HG03342 (cell line): ENCODE measurements at regions not wholly inside any gene's neighbourhood (a gene's known extent, or its start where the extent isn't known, plus 50 kb on each side); places are given as distances from the start of the nearest gene placed in this dataset.

Experiments
- ATAC-seq: cut with Tn5 transposase; IDR thresholded peaks from one replicate; pipeline ENCODE4 v1.9.1; 2021; ENCODE audit warnings: mild to moderate bottlenecking, moderate library complexity; ENCODE audit not compliant: unreplicated experiment

DNA sequence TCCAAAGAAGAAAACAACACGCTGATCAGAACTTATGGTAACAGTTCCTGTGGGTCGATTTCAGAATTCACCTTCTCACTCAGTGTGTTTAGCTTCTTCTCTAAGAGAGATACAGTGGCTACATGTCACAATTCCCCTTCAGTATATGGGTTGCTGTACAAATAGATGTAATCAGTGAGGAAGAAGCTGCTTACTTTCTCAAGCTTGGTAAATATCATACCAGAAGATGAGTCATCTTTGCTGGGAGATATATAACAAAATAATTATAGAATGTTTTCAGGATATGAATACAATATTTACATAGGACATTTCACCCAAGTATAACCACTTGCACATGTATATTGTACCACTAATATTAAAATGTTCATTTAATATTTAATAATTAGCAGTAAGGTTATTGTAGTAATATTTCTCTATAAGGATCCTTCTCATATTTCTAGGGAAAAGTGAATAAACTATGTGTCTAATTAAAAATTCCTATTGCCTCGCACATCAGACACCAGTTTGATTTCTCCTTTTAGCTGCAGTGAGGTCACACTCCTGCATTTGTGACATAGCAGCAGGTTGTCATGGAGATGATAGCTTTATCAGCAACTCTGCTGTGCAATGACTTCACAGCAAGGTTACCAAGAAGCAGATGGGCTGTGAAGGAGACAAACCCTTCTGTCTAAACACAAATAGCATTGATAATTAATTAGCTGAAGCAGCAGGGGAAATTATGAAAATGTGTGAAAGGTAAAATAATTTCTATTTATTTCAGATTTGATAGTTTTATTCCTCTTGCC is 211.4 kb downstream of the TUSC7 start:
- ATAC-seq, result no peak

DNA sequence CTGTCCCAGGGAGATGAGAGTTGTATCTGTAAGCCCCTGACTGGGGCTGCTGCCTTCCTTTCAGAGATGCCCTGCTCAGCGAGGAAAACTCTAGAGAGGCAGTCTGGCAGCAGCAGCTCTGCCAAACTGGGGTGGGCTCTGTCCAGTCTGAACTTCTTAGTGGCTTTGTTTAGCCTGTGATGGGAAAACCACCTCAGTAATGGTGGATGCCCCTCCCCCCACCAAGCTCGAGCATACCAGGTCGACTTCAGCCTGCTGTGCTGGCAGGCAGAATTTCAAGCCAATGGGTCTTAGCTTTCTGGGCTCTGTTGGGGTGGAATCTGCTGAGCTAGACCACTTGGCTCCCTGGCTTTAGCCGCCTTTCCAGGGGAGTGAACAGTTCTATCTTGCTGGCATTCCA is 218.3 kb downstream of the TUSC7 start:
- ATAC-seq, result no peak

DNA sequence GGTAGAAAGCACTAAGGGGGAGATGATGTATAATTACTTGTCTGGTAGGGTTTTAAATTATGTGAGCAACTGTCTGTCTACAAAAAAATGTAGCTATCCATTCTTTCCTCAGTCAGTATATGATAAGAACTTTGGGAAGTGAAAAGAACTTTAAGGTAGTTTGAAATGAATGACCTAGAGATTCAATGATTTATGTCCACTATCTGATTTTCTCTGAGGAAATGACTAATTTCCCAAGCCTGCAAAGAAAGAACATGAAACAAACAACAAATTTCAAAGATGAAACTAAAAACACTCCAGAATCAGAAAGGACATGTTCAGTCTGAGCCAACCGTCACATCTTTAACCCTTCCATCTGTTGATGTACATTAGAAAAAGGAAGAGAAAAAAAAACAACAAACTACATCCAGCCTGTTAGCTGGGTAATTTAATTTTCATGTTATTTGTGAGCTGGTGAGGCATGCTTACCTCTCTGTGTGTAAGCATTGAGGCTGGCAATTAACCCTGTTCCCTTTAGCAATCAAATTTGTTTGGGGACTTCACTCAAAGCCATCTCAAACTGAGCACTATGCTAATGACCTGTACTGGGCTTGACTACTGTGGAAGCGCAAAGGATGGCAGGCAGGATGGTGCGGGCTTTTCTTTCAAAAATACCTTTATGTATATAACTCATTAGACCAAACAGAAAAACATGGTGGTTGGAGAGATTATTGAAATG is 220.1 kb downstream of the TUSC7 start:
- ATAC-seq, result no peak

DNA sequence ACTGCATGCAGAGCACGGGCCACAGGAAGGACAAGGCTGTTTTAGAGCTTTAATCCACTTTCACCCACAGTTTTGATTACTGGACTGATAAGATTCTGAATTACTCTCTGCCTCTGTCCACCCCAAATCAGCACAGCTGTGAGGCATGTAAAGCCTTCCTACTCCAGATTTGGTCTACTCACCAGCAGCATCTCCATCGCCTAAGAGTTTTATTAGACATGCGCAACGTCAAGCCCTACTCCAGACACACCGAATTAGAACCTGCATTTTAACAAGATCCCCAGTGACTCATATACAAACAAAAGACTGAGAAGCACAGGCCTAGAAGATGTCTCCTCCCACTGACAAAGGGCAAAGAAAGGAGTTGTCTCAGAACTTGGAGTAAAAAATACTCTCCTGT is 221.2 kb downstream of the TUSC7 start:
- ATAC-seq, result no peak

DNA sequence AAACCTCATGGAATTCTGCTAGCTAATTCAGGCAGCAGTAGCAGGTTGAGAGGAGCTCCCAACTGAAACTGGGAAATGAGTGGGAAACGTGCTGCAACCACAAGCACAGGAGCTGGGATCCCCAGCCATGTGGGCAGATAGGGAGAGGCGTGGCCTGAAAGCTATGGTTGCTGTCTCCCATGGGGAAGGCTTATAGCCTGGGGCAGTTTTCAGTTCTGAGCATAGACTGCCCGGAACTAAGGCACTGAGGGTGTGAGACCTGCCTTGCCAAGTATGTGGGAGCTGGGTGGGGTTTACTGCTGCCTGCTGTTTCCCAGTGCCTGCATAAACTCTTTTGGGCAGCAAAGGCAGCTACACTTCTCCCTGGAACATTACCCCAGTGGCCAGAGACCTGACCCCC is 229.5 kb downstream of the TUSC7 start:
- no peak for ATAC-seq

DNA sequence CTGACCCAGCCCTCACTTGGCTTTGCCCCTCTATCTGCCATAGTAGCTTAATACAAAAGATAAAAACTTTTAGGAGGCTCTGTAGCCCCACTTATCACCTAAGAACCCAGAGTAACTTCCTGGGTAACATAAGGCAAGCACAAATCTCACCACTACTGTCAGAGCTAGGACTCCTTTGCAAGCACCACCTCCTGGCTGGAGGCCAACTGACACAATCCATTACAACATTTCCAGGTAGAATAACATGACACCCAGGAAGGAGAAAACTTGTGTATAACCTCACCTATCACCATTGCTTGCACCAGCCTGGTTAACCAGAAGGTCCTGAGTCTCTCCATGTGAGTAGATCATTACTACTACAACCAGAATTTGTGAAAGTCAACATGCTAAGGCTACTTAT is 230.0 kb downstream of the TUSC7 start:
- no peak for ATAC-seq

DNA sequence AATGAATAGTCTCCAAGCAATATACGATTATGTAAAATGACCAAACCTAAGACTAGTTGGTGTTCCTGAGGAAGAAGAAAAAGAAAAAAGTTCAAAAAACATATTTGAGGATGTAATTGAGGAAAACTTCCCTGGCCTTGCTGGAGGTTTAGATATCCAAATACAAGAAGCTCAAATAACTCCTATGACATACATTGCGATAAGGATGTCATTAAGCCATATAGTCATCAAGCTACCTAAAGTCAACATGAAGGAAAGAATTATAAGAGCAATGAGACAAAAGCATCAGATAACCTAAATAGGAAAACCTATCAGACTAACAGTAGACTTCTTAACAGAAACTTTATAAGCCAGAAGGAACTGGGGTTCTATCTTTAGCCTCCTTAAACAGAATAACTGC is 231.1 kb downstream of the TUSC7 start:
- ATAC-seq, result no peak

DNA sequence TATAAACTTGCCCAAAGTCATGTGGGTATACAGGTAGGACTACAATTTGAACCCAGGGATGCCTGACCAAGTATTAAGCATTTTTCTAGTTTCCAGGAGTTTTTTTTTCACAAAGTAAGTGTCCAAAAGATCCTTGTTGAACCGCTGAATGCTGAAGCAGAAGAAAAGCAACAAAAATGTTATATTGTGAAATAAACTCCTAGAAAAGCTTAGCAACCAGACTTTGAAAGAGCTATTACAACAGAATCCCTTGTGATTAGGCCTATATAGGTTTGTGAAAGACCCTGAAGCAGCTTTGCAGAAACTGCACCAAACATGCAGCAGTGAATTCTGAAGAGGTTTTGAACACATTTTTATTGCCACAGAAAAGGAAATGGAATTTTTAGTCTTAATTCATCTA is 236.8 kb downstream of the TUSC7 start:
- no peak for ATAC-seq

DNA sequence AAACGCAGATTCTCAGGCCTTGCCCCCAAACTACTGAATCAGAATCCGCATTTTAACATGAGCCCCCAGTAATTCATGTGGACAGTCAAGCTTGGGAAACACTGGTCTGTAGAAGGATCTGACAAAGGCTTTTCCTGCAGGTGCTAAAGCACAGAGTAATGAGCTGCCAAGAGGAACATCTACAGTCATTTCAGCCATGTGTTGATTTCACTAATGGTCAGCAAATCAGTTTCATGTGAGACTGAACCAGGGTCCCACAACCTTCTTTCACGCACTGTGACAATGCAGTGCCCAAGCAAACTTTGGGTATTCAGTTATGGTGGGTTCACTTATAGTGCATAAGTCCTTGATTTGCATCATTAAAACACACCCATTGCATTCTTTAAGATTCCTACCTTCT is 237.6 kb downstream of the TUSC7 start:
- no peak for ATAC-seq

DNA sequence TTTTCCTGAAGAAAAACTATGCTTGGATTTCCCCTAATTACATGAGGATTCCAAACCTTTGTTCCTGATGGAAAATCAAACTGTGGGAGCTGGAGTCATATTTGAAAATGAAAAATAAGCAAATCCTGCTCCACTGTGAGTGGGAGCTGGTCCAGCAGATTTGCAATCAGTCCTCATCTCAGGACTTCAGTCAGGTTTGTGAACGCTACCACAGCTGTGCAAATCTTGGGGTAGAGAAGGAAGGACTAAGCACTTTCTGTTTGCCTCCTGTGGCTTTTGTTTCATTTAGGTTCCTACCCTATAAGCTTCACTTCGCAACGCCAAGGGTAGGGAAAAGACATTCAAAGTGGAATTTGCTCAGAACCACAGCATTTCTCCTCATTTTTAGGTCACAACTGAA is 238.2 kb downstream of the TUSC7 start:
- ATAC-seq, result no peak

DNA sequence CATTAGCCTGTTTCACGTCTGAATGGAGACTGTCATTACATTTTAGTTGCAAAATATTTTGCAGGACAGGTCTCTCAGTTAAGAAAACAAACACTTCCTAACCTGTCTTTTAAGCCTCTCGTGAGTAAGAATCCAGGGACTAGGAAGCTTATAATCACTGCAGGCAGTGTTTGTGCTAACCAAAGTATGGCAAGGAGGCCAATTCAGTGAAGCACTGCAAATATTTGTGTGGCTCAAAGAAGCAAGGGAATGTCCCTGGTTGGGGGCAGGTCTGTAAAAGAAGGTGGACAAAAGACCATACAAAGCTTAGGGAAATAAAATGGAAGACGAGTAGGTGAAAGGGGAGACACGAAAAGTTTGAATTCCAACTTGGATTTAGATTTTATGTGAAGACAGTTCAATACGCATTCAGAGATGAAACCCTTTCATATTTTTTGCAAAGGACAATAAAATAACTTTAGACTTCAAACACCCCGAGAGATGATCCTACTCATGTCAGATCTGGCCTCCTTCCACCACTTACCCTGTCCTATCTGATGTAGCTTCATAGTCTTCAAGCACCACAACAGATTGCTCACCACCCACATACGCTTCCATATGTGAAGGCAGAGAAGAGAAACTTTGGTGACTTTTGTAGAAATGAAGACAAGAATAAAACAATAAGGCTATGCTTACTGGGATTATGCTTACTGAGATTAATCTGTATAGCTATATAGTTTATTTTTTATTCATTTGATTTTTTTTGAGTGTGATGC is 240.9 kb downstream of the TUSC7 start:
- no peak for ATAC-seq

DNA sequence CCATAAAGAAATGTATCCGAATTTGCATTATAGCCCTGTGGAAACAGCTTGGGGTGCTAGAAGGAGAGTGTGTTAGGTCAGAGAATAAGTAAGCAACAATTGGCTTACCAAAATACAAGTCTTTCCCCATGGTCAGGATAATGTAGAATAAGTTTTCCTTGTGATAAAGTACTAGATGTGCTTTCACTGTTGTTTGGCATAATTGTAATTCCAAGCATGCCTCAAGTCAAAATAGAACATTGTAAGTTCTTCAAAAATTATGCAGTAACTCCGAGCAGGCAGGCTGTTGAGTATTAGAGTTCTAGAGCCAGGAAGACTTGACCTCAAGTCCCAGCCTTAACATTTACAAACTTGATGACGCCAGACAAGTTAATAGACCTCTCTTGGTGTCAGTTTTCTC is 242.0 kb downstream of the TUSC7 start:
- no peak for ATAC-seq

DNA sequence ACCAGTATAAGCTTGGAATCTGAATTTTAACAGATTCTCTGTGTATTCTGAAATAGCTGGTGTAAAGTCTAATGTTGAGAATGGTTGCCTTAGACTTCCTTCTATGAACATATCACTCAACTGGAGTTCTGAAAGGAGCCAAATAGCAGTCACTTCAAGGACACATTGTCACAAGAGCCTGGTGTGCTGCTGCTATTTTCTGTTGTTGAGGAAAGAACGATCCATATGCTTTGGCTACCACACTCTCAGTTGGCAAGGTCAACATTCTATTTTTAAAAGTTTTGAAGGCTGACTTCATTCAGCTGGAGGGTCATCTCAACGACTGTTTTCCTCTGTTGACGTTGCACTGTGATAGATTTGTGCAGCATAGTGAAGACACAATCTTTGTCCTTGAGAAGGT is 248.7 kb downstream of the TUSC7 start:
- no peak for ATAC-seq

DNA sequence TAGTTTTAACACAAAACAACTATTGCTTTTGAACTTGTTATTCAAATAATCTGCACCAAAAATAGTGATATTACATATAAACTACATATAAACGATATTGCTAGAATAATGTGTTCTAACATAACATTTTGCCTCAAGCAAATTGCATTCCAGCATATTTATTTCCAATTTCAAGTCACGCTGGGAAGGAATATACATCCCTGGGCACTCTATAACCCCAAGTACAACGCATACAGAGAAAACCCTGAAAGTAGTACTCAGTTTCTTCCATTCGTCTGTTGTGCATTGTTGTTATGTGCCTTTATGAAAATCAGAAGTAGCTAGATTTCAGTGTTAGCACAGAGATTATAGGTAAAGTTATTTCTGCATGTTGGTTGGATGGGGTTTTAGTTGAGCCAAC is 251.5 kb downstream of the TUSC7 start:
- no peak for ATAC-seq

DNA sequence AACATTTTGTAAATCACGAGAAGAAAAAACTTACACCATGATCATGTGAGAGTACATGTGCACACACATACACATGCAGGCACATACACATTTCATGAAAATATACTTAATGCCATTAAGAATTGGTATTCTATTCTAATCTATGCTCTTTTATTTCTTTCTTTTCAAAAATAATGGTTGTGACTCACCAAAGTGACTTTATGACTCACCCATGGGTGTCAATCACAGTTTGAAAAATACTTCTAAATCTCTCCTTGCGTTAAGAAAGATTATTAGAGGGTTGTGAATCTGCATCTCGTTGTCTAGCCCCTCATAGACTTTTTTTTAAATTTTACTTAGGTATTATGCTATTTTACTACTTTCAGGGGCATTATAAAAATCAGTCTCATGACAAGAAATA is 254.2 kb downstream of the TUSC7 start:
- ATAC-seq, result no peak

DNA sequence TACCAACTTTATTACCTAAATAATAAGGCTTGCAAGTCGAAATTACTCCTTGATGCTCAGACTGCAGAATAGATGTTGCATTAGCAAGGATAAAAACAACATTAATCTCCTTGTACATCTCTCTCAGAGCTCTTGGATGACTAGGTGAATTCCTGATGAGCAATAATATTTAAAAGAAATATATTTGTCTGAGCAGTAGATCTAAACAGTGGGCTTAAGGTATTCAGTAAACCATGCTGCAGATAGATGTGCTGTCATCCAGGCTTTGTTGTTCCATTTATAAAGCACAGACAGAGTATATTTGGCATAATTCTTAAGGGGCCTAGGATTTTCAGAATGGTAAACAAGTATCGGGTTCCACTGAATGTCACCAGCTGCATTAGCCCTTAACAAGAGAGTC is 257.1 kb downstream of the TUSC7 start:
- ATAC-seq, result no peak

DNA sequence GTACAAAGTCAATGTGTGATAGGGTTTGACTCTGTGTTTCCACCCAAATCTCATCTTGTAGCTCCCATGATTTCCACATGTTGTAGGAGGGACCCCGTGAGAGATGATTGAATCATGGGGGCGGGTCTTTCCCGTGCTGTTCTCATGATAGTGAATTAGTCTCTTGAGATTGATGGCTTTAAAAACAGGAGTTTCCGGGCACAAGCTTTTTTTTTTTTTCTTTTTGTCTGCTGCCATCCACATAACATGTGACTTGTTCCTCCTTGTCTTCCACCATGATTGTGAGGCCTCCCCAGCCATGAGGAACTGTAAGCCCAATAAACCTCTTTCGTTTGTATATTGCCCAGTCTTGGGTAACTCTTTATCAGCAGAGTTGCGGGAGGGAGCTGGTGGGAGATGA is 259.6 kb downstream of the TUSC7 start:
- ATAC-seq, result no peak

DNA sequence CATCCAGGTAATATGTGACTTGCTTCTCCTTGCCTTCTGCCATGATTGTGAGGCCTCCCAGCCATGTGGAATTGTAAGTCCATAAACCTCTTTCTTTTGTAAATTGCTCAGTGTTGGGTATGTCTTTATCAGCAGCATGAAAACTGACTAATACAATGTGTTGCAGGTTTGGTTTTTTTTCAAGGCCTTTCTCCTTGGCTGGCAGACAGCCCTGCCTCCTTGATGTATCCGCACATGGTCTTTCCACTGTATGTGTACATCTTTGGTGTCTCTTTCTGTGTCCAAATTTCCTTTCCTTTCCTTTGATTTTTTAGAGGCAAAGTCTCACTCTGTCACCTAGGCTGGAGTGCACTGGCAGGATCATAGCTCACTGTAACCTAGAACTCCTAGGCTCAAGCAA is 260.1 kb downstream of the TUSC7 start:
- ATAC-seq, result no peak

DNA sequence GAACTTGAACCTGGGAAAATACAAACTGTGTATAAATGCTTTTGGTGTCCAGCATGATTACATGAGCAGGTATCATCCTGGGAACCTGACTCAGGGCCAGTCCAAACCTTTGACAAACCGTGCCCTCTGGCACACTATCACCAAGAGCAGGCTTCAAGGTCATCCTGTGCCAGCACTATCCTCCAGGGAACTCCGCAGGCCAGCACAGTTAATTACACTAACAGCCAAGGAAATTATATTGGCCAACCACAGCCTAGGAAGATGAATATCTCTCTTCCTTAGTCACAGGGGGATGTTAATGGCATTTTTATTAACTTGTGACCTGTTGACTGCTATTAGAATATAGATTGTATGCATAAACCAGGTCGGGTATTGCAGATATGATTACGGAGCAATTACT is 262.0 kb downstream of the TUSC7 start:
- no peak for ATAC-seq

DNA sequence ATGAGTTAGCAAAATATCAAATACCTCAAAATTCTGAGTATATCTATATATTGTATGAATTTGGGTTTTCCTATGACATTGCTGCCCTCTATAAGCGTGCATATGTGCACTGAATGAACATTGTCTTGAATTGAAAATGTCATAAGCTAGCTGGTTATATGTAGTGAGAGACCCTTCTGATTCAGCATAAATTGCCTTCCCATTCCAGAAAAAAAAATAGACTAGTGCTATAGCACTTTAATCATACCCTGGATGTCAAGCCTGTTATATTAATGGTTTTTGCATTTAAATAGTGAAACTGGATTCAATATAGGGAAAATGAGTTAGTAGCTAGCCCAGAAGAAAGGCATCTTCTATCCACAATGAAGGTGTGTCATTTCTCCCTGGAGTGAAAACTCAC is 265.1 kb downstream of the TUSC7 start:
- no peak for ATAC-seq

DNA sequence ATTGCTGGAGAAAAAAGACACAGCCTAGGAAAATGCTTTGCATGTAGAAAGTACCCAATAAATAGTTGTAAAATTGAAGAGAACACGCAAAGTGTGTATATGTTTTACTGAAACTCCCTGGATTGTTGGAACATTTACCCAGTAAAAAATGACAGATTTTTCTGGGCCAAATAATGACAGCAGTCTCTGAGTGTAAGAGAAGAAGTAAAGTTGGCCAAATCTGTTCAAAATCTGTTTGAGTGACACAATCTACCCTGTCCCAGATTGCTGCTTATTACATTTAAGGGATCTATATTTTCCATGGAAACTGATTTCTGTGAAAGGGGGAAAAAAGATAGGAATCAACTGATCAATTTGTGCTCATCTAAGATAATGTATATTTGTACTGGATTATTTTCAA is 267.9 kb downstream of the TUSC7 start:
- ATAC-seq, result no peak

DNA sequence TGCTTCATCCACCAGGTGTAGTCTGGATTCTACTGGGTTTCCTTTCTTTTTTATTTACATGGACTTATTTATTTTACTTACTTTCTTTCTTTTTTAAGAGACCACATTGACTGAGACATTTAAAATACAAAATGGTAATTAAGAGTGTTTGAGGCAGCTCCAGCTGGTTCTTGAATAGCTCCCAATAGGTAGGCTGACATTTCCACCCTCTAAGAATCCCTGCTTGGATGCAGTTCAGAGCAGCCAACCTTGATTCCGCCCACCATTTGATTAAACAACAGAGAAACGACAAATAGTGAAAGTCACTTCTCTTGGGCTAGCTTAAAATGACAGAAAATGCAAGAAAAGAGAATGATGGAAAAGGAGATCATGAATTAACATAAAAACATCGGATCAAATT is 270.5 kb downstream of the TUSC7 start:
- no peak for ATAC-seq
